22Rv1 (cell line): ENCODE measurements at regions not wholly inside any gene's neighbourhood (a gene's known extent, or its start where the extent isn't known, plus 50 kb on each side); places are given as distances from the start of the nearest gene placed in this dataset.
"Not testable (repeated sequence)": the region's sequence is repeated elsewhere in the genome, so short reads cannot be mapped to it uniquely, and the experiment has no call there.

ENCODE experiments used
- CTCF ChIP-seq: fragments of 450-650 bp; IDR thresholded peaks from 2 replicates; pipeline ENCODE4 v1.5.1; 2017; ENCODE audit warnings: mild to moderate bottlenecking
- ZFX ChIP-seq: fragments of 450-650 bp; IDR thresholded peaks from 2 replicates; pipeline ENCODE4 v1.6.1; 2017; ENCODE audit warnings: antibody characterized with exemption, borderline replicate concordance

GRCh38 chr2:87600961-87601360 is 146.9 kb upstream of the PLGLB2 start:
- not testable (repeated sequence) for TF ChIP-seq CTCF, ZFX
